GM23248 (cell line): ENCODE measurements at regions not wholly inside any gene's neighbourhood (a gene's known extent, or its start where the extent isn't known, plus 50 kb on each side); places are given as distances from the start of the nearest gene placed in this dataset.
A peak's percentile ranks its signal among the peaks of the same experiment; 100 is the strongest.

Experiments used
- DNase-seq: peaks from one replicate; pipeline ENCODE4 v3.0.0-alpha.2; 2015
- H2AFZ ChIP-seq: fragments of 200-600 bp; sonication (generic); 2 replicates; pipeline ENCODE4 v1.6.1; 2016; ENCODE audit warnings: antibody characterized with exemption
- H3F3A ChIP-seq: fragments of 200-600 bp; sonication (generic); 2 replicates; pipeline ENCODE4 v1.6.1; 2016; ENCODE audit warnings: mild to moderate bottlenecking, antibody characterized with exemption, mixed run types; ENCODE audit not compliant: insufficient read depth
- H3K27ac ChIP-seq: fragments of 200-600 bp; sonication (generic); 2 replicates; pipeline ENCODE4 v1.5.1; 2016; ENCODE audit warnings: mild to moderate bottlenecking
- H3K27me3 ChIP-seq: fragments of 200-600 bp; sonication (generic); replicated peaks from 2 replicates; pipeline ENCODE4 v1.6.1; 2016; ENCODE audit warnings: mild to moderate bottlenecking; ENCODE audit not compliant: insufficient read depth
- H3K36me3 ChIP-seq: fragments of 200-600 bp; sonication (generic); 2 replicates; pipeline ENCODE4 v1.6.1; 2016; ENCODE audit warnings: low read depth, mild to moderate bottlenecking
- H3K4me1 ChIP-seq: fragments of 200-600 bp; sonication (generic); 2 replicates; pipeline ENCODE4 v1.6.1; 2016; ENCODE audit warnings: mild to moderate bottlenecking; ENCODE audit not compliant: insufficient read depth
- H3K4me2 ChIP-seq: fragments of 200-600 bp; sonication (generic); one replicate; pipeline ENCODE4 v1.6.1; 2016; ENCODE audit warnings: mild to moderate bottlenecking; ENCODE audit not compliant: unreplicated experiment
- H3K4me3 ChIP-seq: fragments of 200-600 bp; sonication (generic); 2 replicates; pipeline ENCODE4 v1.5.1; 2016; ENCODE audit warnings: mild to moderate bottlenecking
- H3K79me2 ChIP-seq: fragments of 200-600 bp; sonication (generic); 2 replicates; pipeline ENCODE4 v1.6.1; 2016; ENCODE audit warnings: mild to moderate bottlenecking; ENCODE audit not compliant: insufficient read depth
- H3K9ac ChIP-seq: fragments of 200-600 bp; sonication (generic); 2 replicates; pipeline ENCODE4 v1.6.1; 2016; ENCODE audit warnings: mild to moderate bottlenecking
- H3K9me2 ChIP-seq: fragments of 200-600 bp; sonication (generic); 2 replicates; pipeline ENCODE4 v1.6.1; 2016; ENCODE audit warnings: mixed run types, mild to moderate bottlenecking, moderate library complexity; ENCODE audit not compliant: insufficient read depth
- H3K9me3 ChIP-seq: fragments of 200-600 bp; sonication (generic); one replicate; pipeline ENCODE4 v1.6.1; 2017; ENCODE audit warnings: low read depth
- H4K20me1 ChIP-seq: fragments of 200-600 bp; sonication (generic); 2 replicates; pipeline ENCODE4 v1.6.0; 2016; ENCODE audit not compliant: insufficient read depth
- EZH2 ChIP-seq: fragments of 200-600 bp; sonication (generic); IDR thresholded peaks from 2 replicates; pipeline ENCODE4 v1.6.1; 2018; ENCODE audit warnings: antibody characterized with exemption, mild to moderate bottlenecking; ENCODE audit not compliant: insufficient read depth, poor library complexity, severe bottlenecking
- EZH2phosphoT487 ChIP-seq: fragments of 200-600 bp; sonication (generic); IDR thresholded peaks from 2 replicates; pipeline ENCODE4 v1.6.1; 2018; ENCODE audit warnings: antibody characterized with exemption, moderate library complexity, mild to moderate bottlenecking, low read depth; ENCODE audit not compliant: insufficient read depth
- WGBS, 2 experiments: methylation state at CpG; one replicate each; pipeline ENCODE4 v1.1.6; 2015 to 2017; ENCODE audit warnings: low lambda C conversion rate in 2 of 2, low coverage in 1 of 2; ENCODE audit errors: missing lambda C conversion rate in 2 of 2; 5-methylcytosine and 5-hydroxymethylcytosine counted together
- in situ Hi-C: fragments of 300-500 bp; cut with MboI; formaldehyde crosslinking; loops from 2 replicates; pipeline ENCODE4 v1.15.0; 2020

DNA sequence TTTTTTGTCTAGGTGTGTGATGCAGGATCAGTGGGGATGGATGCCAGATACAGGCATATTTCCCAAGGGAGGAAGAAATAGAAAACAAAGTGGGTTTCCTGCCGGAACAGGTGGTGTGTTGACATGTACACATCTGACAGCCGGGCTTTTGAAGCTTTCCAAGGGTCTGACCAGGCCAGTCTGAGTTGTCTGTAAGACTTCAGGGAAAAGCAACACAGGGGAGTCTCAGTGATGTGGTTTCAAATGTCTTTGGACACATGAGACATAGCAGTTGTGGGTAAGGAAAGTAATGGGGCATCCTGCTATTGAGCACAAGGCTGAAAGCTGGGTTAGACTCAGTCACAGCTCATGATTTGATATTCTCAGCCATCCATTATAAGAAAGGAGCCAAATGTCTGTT, 274.9 kb downstream of the PIK3R1 start:
- DNase-seq: no peak
- Histone ChIP-seq H2AFZ (no peak overlapping the region), H3K4me1 (peaks cover 1% of the 10 kb centered on the region; the same call in 1 of the 2 replicates), H3K79me2 (no peaks in the 10 kb centered on the region), H3K9me2 (0 out of 2 replicates have a peak, but pooled peaks cover 3% of the 10 kb centered on the region), H3F3A (peaks cover 4% of the 10 kb centered on the region), H3K36me3 (no peaks in the 10 kb centered on the region), H3K27me3 (no peaks in the 10 kb centered on the region), H3K9me3 (no peaks in the 10 kb centered on the region), H3K4me2 (no peak overlapping the region), H3K9ac (no peak overlapping the region), H3K4me3 (no peak overlapping the region), H3K27ac (no peak overlapping the region), H4K20me1 (no peaks in the 10 kb centered on the region)
- in situ Hi-C loops: no loop called here
- 86 to 96% methylated on average over 2 of the region's 2 CpGs for WGBS, 2 experiments
- TF ChIP-seq EZH2 (no peak), EZH2phosphoT487 (no peak)

DNA sequence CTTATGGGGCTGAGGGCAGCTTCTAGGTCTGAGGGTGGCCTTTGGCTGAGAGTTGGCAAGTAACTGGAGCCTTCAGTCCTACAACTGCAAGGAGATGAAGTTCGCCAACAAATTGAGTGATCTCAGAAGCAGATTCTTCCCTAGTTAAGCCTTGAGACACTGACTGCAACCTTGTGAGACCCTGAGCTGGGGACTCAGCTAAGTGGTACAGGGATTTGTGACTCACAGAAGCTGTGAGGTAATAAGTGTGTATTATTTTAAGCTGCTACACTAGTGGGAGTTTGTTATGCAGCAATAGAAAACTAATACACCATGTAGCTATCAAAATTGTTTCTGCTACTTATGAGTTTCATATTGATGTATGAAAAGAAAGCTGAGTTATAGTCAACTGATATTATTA, 279.2 kb downstream of the PIK3R1 start:
- in situ Hi-C loops: no loop called here
- Histone ChIP-seq H3F3A (peaks cover 3% of the 10 kb centered on the region; the same call in 1 of the 2 replicates), H3K9me2 (no peaks in the 10 kb centered on the region), H3K27ac (no peak overlapping the region), H2AFZ (no peak overlapping the region), H3K9ac (no peak overlapping the region), H3K4me2 (no peak overlapping the region), H3K9me3 (no peaks in the 10 kb centered on the region), H3K36me3 (no peaks in the 10 kb centered on the region), H3K4me3 (no peak overlapping the region), H4K20me1 (no peaks in the 10 kb centered on the region), H3K79me2 (no peaks in the 10 kb centered on the region), H3K4me1 (peaks cover 7% of the 10 kb centered on the region), H3K27me3 (no peaks in the 10 kb centered on the region)
- TF ChIP-seq EZH2 (no peak), EZH2phosphoT487 (no peak)
- WGBS, 2 experiments: 65 to 79% methylated on average over 1 of the region's 1 CpG
- peak; percentile 16 for DNase-seq

DNA sequence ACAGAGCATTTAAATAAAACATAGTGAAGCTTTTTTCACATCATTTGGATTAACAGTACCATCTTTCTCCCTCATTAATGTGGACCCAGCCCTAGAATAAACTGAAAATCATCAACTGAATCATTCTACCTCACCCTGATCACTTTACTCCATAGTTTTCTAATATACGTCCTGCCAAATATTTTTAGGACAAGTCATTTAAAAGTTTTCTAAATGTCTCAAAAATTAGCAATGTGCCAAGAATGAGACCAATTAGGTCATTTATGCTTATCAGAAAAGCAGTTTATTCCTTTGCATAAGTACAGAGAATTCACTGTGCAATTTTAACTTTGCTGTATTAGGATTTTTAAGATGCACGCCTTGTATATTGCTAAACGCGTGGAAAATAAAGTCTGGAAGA, 284.4 kb downstream of the PIK3R1 start:
- DNase-seq: peak; percentile 84
- WGBS, 2 experiments: 45 to 46% methylated on average over 4 of the region's 4 CpGs
- TF ChIP-seq EZH2phosphoT487: no peak
- no peak for TF ChIP-seq EZH2

DNA sequence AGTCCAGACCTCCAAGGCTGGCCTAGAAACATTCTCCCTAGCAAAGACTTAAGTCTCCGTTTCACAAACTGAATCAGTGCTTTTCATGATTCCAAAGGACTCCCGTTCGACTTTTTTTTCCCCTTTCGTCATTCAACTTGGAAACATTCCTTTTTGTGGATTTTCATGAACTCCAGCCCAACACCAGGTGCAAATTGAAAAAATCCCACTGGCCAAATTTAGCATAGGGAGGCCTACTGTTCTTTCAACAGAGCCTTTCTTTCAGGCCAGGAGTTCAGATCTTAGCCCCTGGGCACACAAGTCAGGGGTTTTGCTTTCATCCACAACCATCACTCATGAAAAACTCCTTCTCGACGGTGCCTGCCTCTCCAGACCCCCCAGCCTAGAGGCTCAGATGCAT, 285.3 kb downstream of the PIK3R1 start:
- H3K4me3 ChIP-seq: no peak overlapping the region
- H3K4me1 ChIP-seq: peaks cover 46% of the 10 kb centered on the region
- no peaks in the 10 kb centered on the region for H4K20me1 ChIP-seq
- H3K9me2 ChIP-seq: no peaks in the 10 kb centered on the region
- in situ Hi-C loops: no loop called here
- no peaks in the 10 kb centered on the region for H3K27me3 ChIP-seq
- no peak for DNase-seq
- TF ChIP-seq EZH2 (no peak), EZH2phosphoT487 (no peak)
- no peaks in the 10 kb centered on the region for H3K79me2 ChIP-seq
- no peak overlapping the region for H3K27ac ChIP-seq
- H2AFZ ChIP-seq: no peak overlapping the region
- peaks cover 31% of the 10 kb centered on the region for H3F3A ChIP-seq
- H3K36me3 ChIP-seq: no peaks in the 10 kb centered on the region
- no peak overlapping the region for H3K4me2 ChIP-seq
- 92 to 94% methylated on average over 6 of the region's 6 CpGs for WGBS, 2 experiments
- H3K9ac ChIP-seq: no peak overlapping the region
- H3K9me3 ChIP-seq: no peaks in the 10 kb centered on the region

More for the DNA sequence above, 284.4 kb downstream of the PIK3R1 start:
- Histone ChIP-seq H3K27me3 (no peaks in the 10 kb centered on the region), H3K9ac (no peak overlapping the region), H4K20me1 (no peaks in the 10 kb centered on the region), H3K9me2 (no peaks in the 10 kb centered on the region), H3K79me2 (no peaks in the 10 kb centered on the region), H3F3A (peaks cover 28% of the 10 kb centered on the region), H2AFZ (no peak overlapping the region), H3K4me3 (no peak overlapping the region), H3K4me1 (peaks cover 44% of the 10 kb centered on the region), H3K9me3 (no peaks in the 10 kb centered on the region), H3K4me2 (peak overlapping the region; percentile 39), H3K36me3 (no peaks in the 10 kb centered on the region), H3K27ac (no peak overlapping the region)
- in situ Hi-C loops: no loop called here

DNA sequence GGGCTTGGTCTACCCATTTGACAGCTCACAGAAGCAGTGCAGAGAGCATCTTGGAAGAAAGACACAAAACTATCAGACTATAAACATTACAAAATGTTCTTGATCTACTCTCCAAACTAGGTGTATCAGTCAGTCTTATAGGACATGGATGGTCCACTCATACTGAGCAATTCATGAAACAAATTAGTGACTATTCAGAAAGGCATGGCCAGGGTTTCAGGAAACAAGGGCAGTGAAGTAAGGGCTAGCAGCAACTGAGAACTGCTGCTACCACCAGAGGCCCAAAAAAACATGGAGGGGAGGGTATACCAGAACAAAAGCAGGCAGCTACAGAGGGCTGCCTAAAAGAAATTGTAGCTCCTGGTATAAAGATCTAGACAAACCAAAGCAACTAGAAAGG, 287.0 kb downstream of the PIK3R1 start:
- DNase-seq: peak; percentile 56
- peaks cover 49% of the 10 kb centered on the region for H3K4me1 ChIP-seq
- no peak overlapping the region for H3K4me3 ChIP-seq
- H3K27ac ChIP-seq: no peak overlapping the region
- in situ Hi-C loops: no loop called here
- H2AFZ ChIP-seq: 0 out of 2 replicates have a peak overlapping the region, but pooled peaks have one; percentile 20
- no peaks in the 10 kb centered on the region for H3K9me3 ChIP-seq
- H3K36me3 ChIP-seq: no peaks in the 10 kb centered on the region
- TF ChIP-seq EZH2phosphoT487 (no peak), EZH2 (no peak)
- H3F3A ChIP-seq: peaks cover 39% of the 10 kb centered on the region
- no peaks in the 10 kb centered on the region for H3K9me2 ChIP-seq
- H3K9ac ChIP-seq: no peak overlapping the region
- no peaks in the 10 kb centered on the region for H3K79me2 ChIP-seq
- no peaks in the 10 kb centered on the region for H4K20me1 ChIP-seq
- no peaks in the 10 kb centered on the region for H3K27me3 ChIP-seq
- no peak overlapping the region for H3K4me2 ChIP-seq
